RWPE2 (cell line): ENCODE measurements at regions not wholly inside any gene's neighbourhood (a gene's known extent, or its start where the extent isn't known, plus 50 kb on each side); places are given as distances from the start of the nearest gene placed in this dataset.

Source experiments
- ATAC-seq: fragments of 200-7000 bp; cut with Tn5 transposase; 3 replicates; pipeline ENCODE4 v1.9.1; 2021; ENCODE audit warnings: low read depth
- DNase-seq: peaks from one replicate; pipeline ENCODE4 v3.0.0-alpha.2; 2020; ENCODE audit warnings: low spot score
- H3K27ac ChIP-seq: fragments of 450-650 bp; 2 replicates; pipeline ENCODE4 v1.5.1; 2017; ENCODE audit warnings: mild to moderate bottlenecking; ENCODE audit not compliant: poor library complexity, severe bottlenecking
- H3K27me3 ChIP-seq: fragments of 250-450 bp; sonication (Bioruptor Pico); 2 replicates; pipeline ENCODE4 v1.5.1; 2021; ENCODE audit warnings: mild to moderate bottlenecking, moderate library complexity; ENCODE audit not compliant: insufficient read depth, poor library complexity, severe bottlenecking
- H3K36me3 ChIP-seq: fragments of 250-450 bp; sonication (Bioruptor Pico); 2 replicates; pipeline ENCODE4 v1.5.1; 2020; ENCODE audit warnings: low read depth, mild to moderate bottlenecking, moderate library complexity
- H3K4me1 ChIP-seq: fragments of 250-450 bp; sonication (Bioruptor Pico); 2 replicates; pipeline ENCODE4 v1.5.1; 2021; ENCODE audit warnings: mild to moderate bottlenecking, moderate library complexity; ENCODE audit not compliant: insufficient read depth, poor library complexity, severe bottlenecking
- H3K4me3 ChIP-seq: fragments of 250-450 bp; sonication (Bioruptor Pico); 2 replicates; pipeline ENCODE4 v1.5.1; 2021; ENCODE audit warnings: mild to moderate bottlenecking, moderate library complexity; ENCODE audit not compliant: severe bottlenecking
- H3K9me3 ChIP-seq: fragments of 250-450 bp; sonication (Bioruptor Pico); 2 replicates; pipeline ENCODE4 v1.5.1; 2021; ENCODE audit warnings: mild to moderate bottlenecking, moderate library complexity; ENCODE audit not compliant: severe bottlenecking
- CTCF ChIP-seq: fragments of 450-650 bp; IDR thresholded peaks from one replicate; pipeline ENCODE4 v1.5.1; 2017; ENCODE audit warnings: mild to moderate bottlenecking, moderate library complexity; ENCODE audit not compliant: poor library complexity, severe bottlenecking

- Histone ChIP-seq H3K27ac (no peak overlapping the region), H3K9me3 (peaks cover 4% of the 10 kb centered on the region), H3K27me3 (no peaks in the 10 kb centered on the region), H3K36me3 (no peaks in the 10 kb centered on the region), H3K4me3 (no peak overlapping the region), H3K4me1 (no peaks in the 10 kb centered on the region)
- DNase-seq, result no peak
- no peak for ATAC-seq
- no peak for TF ChIP-seq CTCF
These were observed 55.0 kb upstream of the C10orf120 start for GRCh38 chr10:122754491-122755235.

- TF ChIP-seq CTCF, result no peak
- ATAC-seq, result no peak
- no peaks in the 10 kb centered on the region for H3K9me3 ChIP-seq
- no peak overlapping the region for H3K27ac ChIP-seq
- no peak for DNase-seq
- H3K36me3 ChIP-seq, result no peaks in the 10 kb centered on the region
- H3K4me1 ChIP-seq, result peaks cover 11% of the 10 kb centered on the region
- no peaks in the 10 kb centered on the region for H3K27me3 ChIP-seq
- H3K4me3 ChIP-seq, result no peak overlapping the region
These were observed 50.2 kb upstream of the C10orf120 start for GRCh38 chr10:122749886-122750285.
